Testis (tissue), 2 donors: ENCODE measurements at regions not wholly inside any gene's neighbourhood (a gene's known extent, or its start where the extent isn't known, plus 50 kb on each side); places are given as distances from the start of the nearest gene placed in this dataset.

Experiments
- DNase-seq: peaks from one replicate; pipeline ENCODE4 v3.0.0-alpha.2; 2019
- H3K27ac ChIP-seq, 2 donors: fragments of 200-600 bp; sonication (generic); one replicate each; pipeline ENCODE4 v1.5.1; 2019
- H3K27me3 ChIP-seq: fragments of 200-600 bp; sonication (generic); one replicate; pipeline ENCODE4 v1.5.1; 2019
- H3K36me3 ChIP-seq: fragments of 200-600 bp; sonication (generic); one replicate; pipeline ENCODE4 v1.5.1; 2017; ENCODE audit warnings: low read depth; ENCODE audit errors: missing control alignments
- H3K4me1 ChIP-seq: fragments of 200-600 bp; sonication (generic); one replicate; pipeline ENCODE4 v1.5.1; 2019
- H3K4me3 ChIP-seq, 2 donors: fragments of 200-600 bp; sonication (generic); one replicate each; pipeline ENCODE4 v1.5.1; 2017 to 2019
- H3K9me3 ChIP-seq: fragments of 200-600 bp; sonication (generic); one replicate; pipeline ENCODE4 v1.5.1; 2017
- CTCF ChIP-seq, 3 experiments: fragments of 450-650 bp in 2 of 3; fragments of 200-600 bp in 1 of 3; sonication (generic) in 1 of 3; IDR thresholded peaks; one replicate each; pipeline ENCODE4 v1.5.1; 2016 to 2019; ENCODE audit warnings: antibody characterized with exemption in 3 of 3, mild to moderate bottlenecking in 2 of 3, moderate library complexity in 1 of 3
- POLR2A ChIP-seq: fragments of 450-650 bp; IDR thresholded peaks from one replicate; pipeline ENCODE4 v1.6.1; 2017; ENCODE audit warnings: antibody characterized with exemption, mild to moderate bottlenecking, moderate library complexity
- WGBS, 2 donors: methylation state at CpG; one replicate each; pipeline ENCODE4 v1.1.5; 2018; 5-methylcytosine and 5-hydroxymethylcytosine counted together
- intact Hi-C: fragments of 100-400 bp; cut with DNase I; formaldehyde crosslinking; loops from one replicate; pipeline ENCODE4 v1.15.1; 2023; ENCODE audit warnings: low total_unique reads

GRCh38 chr9:80144406-80144805 lies 572.6 kb downstream of the TLE4 start:
- no peak for TF ChIP-seq POLR2A
- no peak for TF ChIP-seq CTCF (IDR thresholded peaks at IDR 0.05)
- no peaks in the 10 kb centered on the region for H3K36me3 ChIP-seq
- no peak overlapping the region for H3K27ac ChIP-seq
- no peak overlapping the region for H3K4me3 ChIP-seq
- DNase-seq, result no peak
- WGBS, 2 donors, result 94 to 100% methylated on average over 2 of the region's 2 CpGs
- no peaks in the 10 kb centered on the region for H3K4me1 ChIP-seq
- H3K9me3 ChIP-seq, result no peaks in the 10 kb centered on the region
- intact Hi-C loops, result no loop called here
- no peaks in the 10 kb centered on the region for H3K27me3 ChIP-seq

GRCh38 chr9:80143899-80144298 lies 572.1 kb downstream of the TLE4 start:
- no peak overlapping the region for H3K27ac ChIP-seq
- no peaks in the 10 kb centered on the region for H3K4me1 ChIP-seq
- intact Hi-C loops, result no loop called here
- H3K36me3 ChIP-seq, result no peaks in the 10 kb centered on the region
- WGBS, 2 donors, result 91 to 96% methylated on average over 3 of the region's 3 CpGs
- no peaks in the 10 kb centered on the region for H3K9me3 ChIP-seq
- TF ChIP-seq POLR2A, result no peak
- TF ChIP-seq CTCF (IDR thresholded peaks at IDR 0.05), result no peak
- no peak overlapping the region for H3K4me3 ChIP-seq
- DNase-seq, result no peak
- no peaks in the 10 kb centered on the region for H3K27me3 ChIP-seq

- H3K9me3 ChIP-seq, result no peaks in the 10 kb centered on the region
- intact Hi-C loops, result no loop called here
- H3K27ac ChIP-seq, result no peak overlapping the region
- no peak overlapping the region for H3K4me3 ChIP-seq
- no peak for DNase-seq
- H3K36me3 ChIP-seq, result no peaks in the 10 kb centered on the region
- no peaks in the 10 kb centered on the region for H3K27me3 ChIP-seq
- WGBS, 2 donors, result 76 to 84% methylated on average over 2 of the region's 2 CpGs
- TF ChIP-seq CTCF (IDR thresholded peaks at IDR 0.05) (no peak), POLR2A (no peak)
- no peaks in the 10 kb centered on the region for H3K4me1 ChIP-seq
These were observed 562.7 kb downstream of the TLE4 start for GRCh38 chr9:80134487-80134886.

GRCh38 chr9:80131627-80132026 lies 559.9 kb downstream of the TLE4 start:
- H3K4me1 ChIP-seq, result no peaks in the 10 kb centered on the region
- H3K36me3 ChIP-seq, result no peaks in the 10 kb centered on the region
- H3K27ac ChIP-seq, result no peak overlapping the region
- no peak overlapping the region for H3K4me3 ChIP-seq
- H3K27me3 ChIP-seq, result no peaks in the 10 kb centered on the region
- 94 to 95% methylated on average over 2 of the region's 2 CpGs for WGBS, 2 donors
- H3K9me3 ChIP-seq, result no peaks in the 10 kb centered on the region
- DNase-seq, result no peak
- intact Hi-C loops, result no loop called here
- TF ChIP-seq CTCF (IDR thresholded peaks at IDR 0.05) (no peak), POLR2A (no peak)

- Histone ChIP-seq H3K4me3 (no peak overlapping the region), H3K27me3 (no peaks in the 10 kb centered on the region), H3K4me1 (no peaks in the 10 kb centered on the region), H3K36me3 (no peaks in the 10 kb centered on the region), H3K27ac (no peak overlapping the region), H3K9me3 (no peaks in the 10 kb centered on the region)
- TF ChIP-seq CTCF (IDR thresholded peaks at IDR 0.05) (no peak), POLR2A (no peak)
- intact Hi-C loops, result no loop called here
- DNase-seq, result no peak
- 89 to 92% methylated on average over 6 of the region's 6 CpGs for WGBS, 2 donors
These were observed 556.2 kb downstream of the TLE4 start for GRCh38 chr9:80127920-80128319.
